ENCODE measurements at regions not wholly inside any gene's neighbourhood (a gene's known extent, or its start where the extent isn't known, plus 50 kb on each side); places are given as distances from the start of the nearest gene placed in this dataset.
"Not testable (repeated sequence)": the region's sequence is repeated elsewhere in the genome, so short reads cannot be mapped to it uniquely, and the experiment has no call there.

DNA sequence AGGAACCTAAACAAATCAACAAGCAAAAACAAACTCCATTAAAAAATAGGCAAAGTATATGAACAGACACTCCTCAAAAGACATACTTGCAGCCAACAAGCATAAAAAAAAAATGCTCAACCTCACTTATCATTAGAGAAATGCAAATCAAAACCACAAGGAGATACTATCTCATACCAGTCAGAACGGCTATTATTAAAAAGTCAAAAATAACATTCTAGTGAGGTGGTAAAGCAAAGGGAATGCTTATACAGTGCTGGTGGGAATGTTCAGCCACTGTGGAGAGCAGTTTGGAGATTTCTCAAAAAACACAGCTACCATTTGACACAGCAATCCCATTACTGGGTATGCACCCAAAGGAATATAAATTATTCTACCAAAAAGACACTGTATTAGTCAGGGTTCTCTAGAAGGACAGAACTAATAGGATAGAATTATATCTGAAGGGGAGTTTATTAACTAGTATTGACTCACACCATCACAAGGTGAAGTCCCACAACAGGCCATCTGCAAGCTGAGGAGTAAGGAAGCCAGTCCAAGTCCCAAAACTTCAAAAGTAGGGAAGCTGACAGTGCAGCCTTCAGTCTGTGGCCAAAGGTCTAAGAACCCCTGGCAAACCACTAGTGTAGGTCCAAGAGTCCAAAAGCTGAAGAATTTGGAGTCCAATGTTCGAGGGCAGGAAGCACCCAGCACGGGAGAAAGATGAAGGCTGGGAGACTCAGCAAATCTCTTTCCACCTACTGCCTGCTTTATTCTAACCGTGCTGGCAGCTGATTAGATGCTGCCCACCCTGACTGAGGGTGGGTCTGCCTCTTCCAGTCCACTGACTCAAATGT lies 101.6 kb upstream of the KRAS start:
- DNase-seq (ENCODE audit: low read depth) = peak; percentile 5
- Histone ChIP-seq H3K4me3 (ENCODE audit: low read depth, low read length) (no peak overlapping the region), H3K36me3 (ENCODE audit: control insufficient read depth, insufficient read depth, low read length) (no peaks in the 10 kb centered on the region), H3K27me3 (ENCODE audit: control insufficient read depth, insufficient read depth, low read length) (no peaks in the 10 kb centered on the region)
- TF ChIP-seq, protein P1, sequence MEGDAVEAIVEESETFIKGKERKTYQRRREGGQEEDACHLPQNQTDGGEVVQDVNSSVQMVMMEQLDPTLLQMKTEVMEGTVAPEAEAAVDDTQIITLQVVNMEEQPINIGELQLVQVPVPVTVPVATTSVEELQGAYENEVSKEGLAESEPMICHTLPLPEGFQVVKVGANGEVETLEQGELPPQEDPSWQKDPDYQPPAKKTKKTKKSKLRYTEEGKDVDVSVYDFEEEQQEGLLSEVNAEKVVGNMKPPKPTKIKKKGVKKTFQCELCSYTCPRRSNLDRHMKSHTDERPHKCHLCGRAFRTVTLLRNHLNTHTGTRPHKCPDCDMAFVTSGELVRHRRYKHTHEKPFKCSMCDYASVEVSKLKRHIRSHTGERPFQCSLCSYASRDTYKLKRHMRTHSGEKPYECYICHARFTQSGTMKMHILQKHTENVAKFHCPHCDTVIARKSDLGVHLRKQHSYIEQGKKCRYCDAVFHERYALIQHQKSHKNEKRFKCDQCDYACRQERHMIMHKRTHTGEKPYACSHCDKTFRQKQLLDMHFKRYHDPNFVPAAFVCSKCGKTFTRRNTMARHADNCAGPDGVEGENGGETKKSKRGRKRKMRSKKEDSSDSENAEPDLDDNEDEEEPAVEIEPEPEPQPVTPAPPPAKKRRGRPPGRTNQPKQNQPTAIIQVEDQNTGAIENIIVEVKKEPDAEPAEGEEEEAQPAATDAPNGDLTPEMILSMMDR (IDR thresholded peaks at IDR 0.05; ENCODE audit: insufficient read depth, low read length, poor library complexity, severe bottlenecking) = no peak

DNA sequence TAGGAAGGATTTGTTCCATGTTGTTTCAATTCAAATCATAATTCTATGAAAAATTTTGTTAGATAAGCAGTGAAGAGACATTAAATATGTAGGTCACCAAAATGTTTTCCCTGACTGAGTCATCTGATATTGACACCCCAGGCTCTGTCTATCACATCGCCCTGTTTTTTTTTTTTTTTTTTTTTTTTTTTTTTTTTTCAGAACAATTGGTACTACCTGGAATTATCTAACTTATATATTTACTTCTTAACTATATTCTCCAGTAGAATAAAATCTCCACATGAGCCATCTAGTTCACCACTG lies 97.8 kb upstream of the KRAS start:
- TF ChIP-seq, protein P1 (IDR thresholded peaks at IDR 0.05; ENCODE audit: insufficient read depth, low read length, poor library complexity, severe bottlenecking) = no peak
- no peak for DNase-seq (ENCODE audit: low read depth)
- Histone ChIP-seq H3K36me3 (ENCODE audit: control insufficient read depth, insufficient read depth, low read length) (no peaks in the 10 kb centered on the region), H3K4me3 (ENCODE audit: low read depth, low read length) (no peak overlapping the region), H3K27me3 (ENCODE audit: control insufficient read depth, insufficient read depth, low read length) (no peaks in the 10 kb centered on the region)

DNA sequence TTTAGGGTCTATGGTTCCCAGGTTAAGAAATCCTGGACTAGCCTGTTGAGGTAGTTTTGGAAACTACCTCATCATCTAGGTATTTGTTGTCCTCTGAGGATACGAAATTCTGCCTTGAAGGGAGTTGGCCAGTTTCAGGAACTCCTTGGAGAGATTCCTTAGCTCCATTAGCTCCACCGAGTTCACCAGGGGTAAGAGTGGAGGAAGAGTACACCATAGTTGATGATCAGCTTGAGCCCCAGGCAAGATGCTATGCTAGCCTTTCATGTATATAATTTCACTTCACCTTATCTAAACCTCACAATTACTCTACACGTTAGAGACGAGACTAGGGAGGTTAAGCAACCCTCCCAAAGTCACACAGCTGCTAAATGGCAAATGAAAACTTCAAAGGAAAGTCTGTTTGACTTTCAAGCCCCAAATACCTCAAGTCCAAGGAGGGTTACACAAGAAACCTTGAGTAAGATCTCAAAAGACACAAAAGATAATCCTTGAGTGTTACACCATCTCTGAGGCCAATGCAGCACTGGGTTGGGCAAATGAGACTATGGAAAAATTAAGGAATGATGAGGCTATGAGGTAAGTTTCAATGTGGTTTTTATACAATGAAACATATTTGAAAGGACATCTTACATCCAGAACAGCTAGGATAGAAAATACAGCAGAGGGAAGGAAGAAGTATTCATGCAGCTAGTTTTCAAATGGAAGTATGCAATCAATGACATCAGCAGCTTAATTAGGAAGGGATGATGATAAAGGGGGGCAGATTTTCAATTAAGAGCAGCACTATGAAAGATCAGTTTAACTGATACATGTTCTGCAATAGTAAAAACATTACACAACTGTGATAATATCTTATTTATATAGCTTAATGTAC lies 97.2 kb upstream of the KRAS start:
- no peaks in the 10 kb centered on the region for H3K36me3 ChIP-seq (ENCODE audit: control insufficient read depth, insufficient read depth, low read length)
- TF ChIP-seq, protein P1 (IDR thresholded peaks at IDR 0.05; ENCODE audit: insufficient read depth, low read length, poor library complexity, severe bottlenecking) = no peak
- no peak for DNase-seq (ENCODE audit: low read depth)
- H3K27me3 ChIP-seq (ENCODE audit: control insufficient read depth, insufficient read depth, low read length) = no peaks in the 10 kb centered on the region
- no peak overlapping the region for H3K4me3 ChIP-seq (ENCODE audit: low read depth, low read length)

DNA sequence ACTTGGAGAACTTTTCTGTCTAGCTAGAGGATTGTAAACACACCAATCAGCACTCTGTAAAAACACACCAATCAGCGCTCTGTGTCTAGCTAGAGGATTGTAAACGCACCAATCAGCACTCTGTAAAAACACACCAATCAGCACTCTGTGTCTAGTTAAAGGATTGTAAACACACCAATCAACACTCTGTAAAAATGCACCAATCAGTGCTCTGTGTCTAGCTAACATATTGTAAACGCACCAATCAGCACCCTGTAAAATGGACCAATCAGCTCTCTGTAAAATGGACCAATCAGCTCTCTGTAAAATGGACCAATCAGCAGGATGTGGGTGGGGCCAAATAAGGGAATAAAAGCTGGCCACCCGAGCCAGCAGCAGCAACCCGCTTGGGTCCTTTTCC lies 91.1 kb upstream of the KRAS start:
- not testable (repeated sequence) for H3K36me3 ChIP-seq (ENCODE audit: control insufficient read depth, insufficient read depth, low read length); DNase-seq (ENCODE audit: low read depth); H3K4me3 ChIP-seq (ENCODE audit: low read depth, low read length); H3K27me3 ChIP-seq (ENCODE audit: control insufficient read depth, insufficient read depth, low read length)

DNA sequence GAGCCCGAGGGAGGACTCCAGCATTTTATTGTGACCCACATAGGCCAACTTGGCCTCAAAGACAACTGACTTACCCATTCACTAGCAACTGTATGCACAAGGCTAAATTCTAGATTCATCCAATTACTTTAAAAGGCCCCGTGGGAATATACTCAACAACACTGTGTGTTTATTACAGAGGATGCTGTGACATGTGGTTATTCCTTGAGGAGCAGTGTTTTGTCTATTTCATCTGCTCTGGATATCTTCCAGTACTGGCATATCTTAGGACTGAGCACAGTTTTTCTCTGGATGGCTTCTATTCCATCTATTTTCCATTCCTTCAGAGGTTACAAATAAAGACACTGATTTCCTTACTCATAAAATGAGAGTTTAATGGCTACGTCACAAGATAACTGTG lies 87.2 kb upstream of the KRAS start:
- Histone ChIP-seq H3K27me3 (ENCODE audit: control insufficient read depth, insufficient read depth, low read length) (no peaks in the 10 kb centered on the region), H3K36me3 (ENCODE audit: control insufficient read depth, insufficient read depth, low read length) (no peaks in the 10 kb centered on the region), H3K4me3 (ENCODE audit: low read depth, low read length) (no peak overlapping the region)
- DNase-seq (ENCODE audit: low read depth) = no peak
- TF ChIP-seq, protein P1 (IDR thresholded peaks at IDR 0.05; ENCODE audit: insufficient read depth, low read length, poor library complexity, severe bottlenecking) = no peak

DNA sequence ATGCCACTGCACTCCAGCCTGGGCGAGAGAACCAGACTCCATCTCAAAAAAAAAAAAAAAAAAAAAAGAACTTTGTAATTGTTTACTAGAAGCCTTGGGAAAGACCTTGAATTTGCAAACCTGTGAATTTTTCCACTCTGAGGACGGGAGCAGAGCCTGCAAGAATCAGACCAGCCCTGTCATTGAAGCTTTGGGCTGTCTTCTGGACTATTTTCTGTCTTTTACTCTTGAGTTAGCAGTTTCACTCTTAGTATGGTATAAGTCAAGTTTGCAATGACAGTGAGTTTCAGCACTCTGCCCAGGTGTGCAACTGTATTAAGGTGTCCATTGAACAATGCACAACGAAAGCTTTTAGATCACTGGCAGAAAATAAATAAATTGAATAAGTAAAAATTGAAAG lies 81.4 kb upstream of the KRAS start:
- Histone ChIP-seq H3K27me3 (ENCODE audit: control insufficient read depth, insufficient read depth, low read length) (no peaks in the 10 kb centered on the region), H3K4me3 (ENCODE audit: low read depth, low read length) (no peak overlapping the region), H3K36me3 (ENCODE audit: control insufficient read depth, insufficient read depth, low read length) (no peaks in the 10 kb centered on the region)
- no peak for DNase-seq (ENCODE audit: low read depth)
- TF ChIP-seq, protein P1 (IDR thresholded peaks at IDR 0.05; ENCODE audit: insufficient read depth, low read length, poor library complexity, severe bottlenecking) = no peak

All from kidney epithelial cell (primary cell).